GM19043 (cell line): ENCODE measurements at regions not wholly inside any gene's neighbourhood (a gene's known extent, or its start where the extent isn't known, plus 50 kb on each side); places are given as distances from the start of the nearest gene placed in this dataset.

ENCODE experiments used
- ATAC-seq: cut with Tn5 transposase; IDR thresholded peaks from one replicate; pipeline ENCODE4 v1.9.1; 2021; ENCODE audit warnings: low read depth; ENCODE audit not compliant: unreplicated experiment

DNA sequence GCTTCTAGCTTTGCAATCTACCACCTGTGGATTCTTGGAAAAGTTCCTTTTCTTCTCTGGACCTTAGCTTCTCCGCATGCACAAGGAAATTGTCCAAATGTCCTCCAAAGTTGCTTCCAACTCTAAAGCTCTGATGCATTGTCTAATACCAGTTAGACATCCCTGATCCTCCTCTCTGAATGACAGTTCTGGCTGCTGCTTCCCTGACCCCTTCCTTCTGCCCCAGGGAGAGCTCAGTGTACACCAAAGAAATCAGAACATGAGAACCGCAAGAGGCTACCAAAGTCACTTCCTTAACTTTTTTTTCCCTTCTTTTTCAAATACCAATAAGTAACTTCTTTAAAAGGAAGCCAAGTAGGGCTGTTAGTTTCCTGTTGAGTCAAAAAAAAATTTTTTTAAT is 79.7 kb upstream of the CES5A start:
- ATAC-seq, result no peak

DNA sequence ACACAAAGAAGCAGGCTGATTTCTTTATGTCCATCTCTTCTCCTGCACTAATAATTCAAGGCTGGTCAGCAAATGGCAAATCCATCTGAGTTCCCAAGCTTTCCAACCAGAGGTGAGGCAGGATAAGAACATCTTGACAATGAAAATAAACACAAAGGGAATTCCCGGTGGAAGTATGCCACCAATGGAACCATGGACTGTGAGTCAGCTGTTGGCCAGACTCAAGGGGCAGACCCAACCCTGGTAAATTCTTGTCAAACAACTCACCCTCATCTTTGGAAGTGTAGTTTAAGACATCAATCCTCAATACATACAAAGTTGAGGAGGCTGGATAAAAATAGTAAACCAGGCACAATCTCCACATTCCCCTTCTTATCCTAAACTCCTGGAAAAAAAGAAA is 74.3 kb upstream of the CES5A start:
- no peak for ATAC-seq

- no peak for ATAC-seq
These were observed 73.1 kb upstream of the CES5A start for GRCh38 chr16:55948230-55948629.

DNA sequence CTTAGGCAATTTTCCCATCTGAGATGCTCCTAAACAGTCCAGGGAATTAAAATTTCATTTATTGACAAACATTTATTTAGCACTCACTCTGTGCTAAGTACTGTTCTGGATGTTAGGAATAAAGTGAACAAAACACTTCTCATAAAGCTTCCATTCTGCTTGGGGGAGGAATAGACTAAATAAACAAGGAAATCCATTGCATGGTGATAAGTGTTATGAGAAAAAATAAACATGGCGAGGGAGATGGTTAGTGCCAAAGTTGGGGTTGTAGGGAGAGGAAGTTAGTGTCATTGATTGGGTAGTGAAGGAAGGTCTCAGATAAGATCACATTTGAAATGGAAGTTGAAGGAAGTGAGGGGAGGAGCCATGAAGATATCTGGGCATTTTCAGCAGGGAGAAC is 72.2 kb upstream of the CES5A start:
- ATAC-seq, result no peak

GRCh38 chr16:55944377-55944802 is 69.2 kb upstream of the CES5A start:
- ATAC-seq, result no peak

DNA sequence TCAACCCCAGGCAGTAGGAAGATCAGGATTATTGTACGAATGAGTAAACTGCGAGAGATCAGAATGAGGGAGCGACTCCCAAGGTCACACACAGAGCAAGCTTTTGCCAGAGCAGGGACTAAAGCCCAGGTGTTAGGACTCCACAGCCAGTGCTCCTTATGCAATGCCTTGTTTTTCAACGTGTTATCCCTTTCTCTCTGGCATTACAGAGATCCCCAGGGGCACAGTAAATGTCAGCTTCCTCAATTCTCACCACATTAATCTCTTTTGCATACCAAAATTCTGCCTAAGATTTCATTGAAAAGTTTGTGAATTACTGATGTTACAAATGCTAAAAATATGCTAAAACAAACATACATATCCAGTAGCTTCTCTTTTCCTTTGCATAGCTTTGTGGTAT is 68.1 kb upstream of the CES5A start:
- ATAC-seq, result no peak

- ATAC-seq, result no peak
These were observed 67.6 kb upstream of the CES5A start for GRCh38 chr16:55942821-55943220.

- ATAC-seq, result no peak
These were observed 66.4 kb upstream of the CES5A start for GRCh38 chr16:55941552-55941951.

DNA sequence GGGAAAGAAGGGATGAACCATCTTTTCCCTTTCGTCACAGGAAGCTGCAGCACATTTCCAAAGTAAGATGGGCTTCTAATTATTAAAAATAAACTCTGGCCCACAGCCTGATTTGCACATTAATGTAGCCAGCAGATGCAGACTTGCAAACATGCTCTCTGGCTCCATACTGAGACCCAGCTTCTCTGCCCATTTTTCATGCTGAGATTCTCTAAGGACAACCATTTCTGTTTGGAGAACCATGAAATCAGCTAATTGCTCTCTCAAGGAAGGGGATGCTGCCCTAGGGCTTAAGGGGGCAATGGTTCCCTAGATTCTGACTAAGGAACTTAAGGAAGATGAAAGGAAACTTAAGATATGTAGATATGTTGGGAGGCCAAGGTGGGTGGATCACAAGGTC is 63.0 kb upstream of the CES5A start:
- no peak for ATAC-seq

GRCh38 chr16:55933038-55933437 is 57.9 kb upstream of the CES5A start:
- ATAC-seq, result no peak

GRCh38 chr16:55930036-55930435 is 54.9 kb upstream of the CES5A start:
- no peak for ATAC-seq

GRCh38 chr16:55929181-55929580 is 54.0 kb upstream of the CES5A start:
- ATAC-seq, result no peak

GRCh38 chr16:55925242-55925641 is 50.1 kb upstream of the CES5A start:
- no peak for ATAC-seq
